Heart left ventricle (tissue), 13 donors: ENCODE measurements at regions not wholly inside any gene's neighbourhood (a gene's known extent, or its start where the extent isn't known, plus 50 kb on each side); places are given as distances from the start of the nearest gene placed in this dataset.

Experiments
- POLR2A ChIP-seq, 2 donors: fragments of 450-650 bp; IDR thresholded peaks; one replicate each; pipeline ENCODE4 v1.6.1; 2017; ENCODE audit warnings: antibody characterized with exemption in 2 of 2, mild to moderate bottlenecking in 2 of 2, moderate library complexity in 2 of 2
- TF ChIP-seq, protein P1 (sequence below), 12 donors: fragments of 200-600 bp; sonication (generic) in 4 of 12; IDR thresholded peaks; one replicate each; pipeline versions ENCODE4 v1.5.0 to v1.8.0; 2018 to 2022; ENCODE audit warnings: antibody characterized with exemption in 12 of 12, mild to moderate bottlenecking in 5 of 12
- donor health status: ischemic (EF 13 %, LVEDD 7.1; RV severe dilation, severe dysfunction).
- donor health status: DM: no; HTN: yes; CAD: no.
- donor health status: DM: no; HTN: no; CAD: no.
- donor health status: ischemic (EF 25% LVEDD 6.9; RV normal size, moderate dysfunction).
- donor health status: ischemic (EF 25% LVEDD 5.7; RV mildly dilated, moderate dysfunction).
- donor health status: ischemic (EF 35%, LVEDD 5.7; RV mildly dilated, moderate dysfunction).
- donor health status: nonischemic (EF 11% LVEDD 7.7; RV severe dilation, severe dysfunction).
- donor health status: DM: yes; HTN: yes; CAD: no.
- donor health status: PGD.
- donor health status: ischemic (EF 29% LVEDD 5.4; RV normal size, mild dysfunction).
- donor health status: nonischemic (EF 23%, LVEDD 6.1; RV moderate dilation, normal function).

DNA sequence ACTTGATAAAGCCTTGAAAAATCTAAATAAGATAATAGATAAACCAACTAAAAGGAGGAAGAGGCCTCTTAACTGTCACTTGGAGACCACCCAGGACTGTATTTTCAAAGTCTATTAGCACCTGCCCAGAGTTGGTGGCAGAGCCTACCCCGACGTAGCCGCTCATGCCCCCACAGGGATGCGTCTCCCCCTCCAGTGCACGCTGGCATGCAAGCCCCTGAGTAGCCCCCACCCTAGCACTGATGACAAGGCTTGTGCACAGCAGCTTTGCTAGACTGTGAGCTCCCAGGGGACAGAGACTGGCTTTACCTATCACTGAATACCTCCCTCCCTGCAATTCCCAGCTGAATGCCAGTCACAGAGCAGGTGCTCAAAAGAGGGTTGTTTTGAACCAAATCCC lies 54.1 kb upstream of the HES1 start:
- no peak for TF ChIP-seq POLR2A (IDR thresholded peaks at IDR 0.05)
- TF ChIP-seq, protein P1, sequence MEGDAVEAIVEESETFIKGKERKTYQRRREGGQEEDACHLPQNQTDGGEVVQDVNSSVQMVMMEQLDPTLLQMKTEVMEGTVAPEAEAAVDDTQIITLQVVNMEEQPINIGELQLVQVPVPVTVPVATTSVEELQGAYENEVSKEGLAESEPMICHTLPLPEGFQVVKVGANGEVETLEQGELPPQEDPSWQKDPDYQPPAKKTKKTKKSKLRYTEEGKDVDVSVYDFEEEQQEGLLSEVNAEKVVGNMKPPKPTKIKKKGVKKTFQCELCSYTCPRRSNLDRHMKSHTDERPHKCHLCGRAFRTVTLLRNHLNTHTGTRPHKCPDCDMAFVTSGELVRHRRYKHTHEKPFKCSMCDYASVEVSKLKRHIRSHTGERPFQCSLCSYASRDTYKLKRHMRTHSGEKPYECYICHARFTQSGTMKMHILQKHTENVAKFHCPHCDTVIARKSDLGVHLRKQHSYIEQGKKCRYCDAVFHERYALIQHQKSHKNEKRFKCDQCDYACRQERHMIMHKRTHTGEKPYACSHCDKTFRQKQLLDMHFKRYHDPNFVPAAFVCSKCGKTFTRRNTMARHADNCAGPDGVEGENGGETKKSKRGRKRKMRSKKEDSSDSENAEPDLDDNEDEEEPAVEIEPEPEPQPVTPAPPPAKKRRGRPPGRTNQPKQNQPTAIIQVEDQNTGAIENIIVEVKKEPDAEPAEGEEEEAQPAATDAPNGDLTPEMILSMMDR (IDR thresholded peaks at IDR 0.05) = no peak
